IgD-negative memory B cell (primary cell): ENCODE measurements at regions not wholly inside any gene's neighbourhood (a gene's known extent, or its start where the extent isn't known, plus 50 kb on each side); places are given as distances from the start of the nearest gene placed in this dataset.

Experiments used
- H3K27ac Mint-ChIP-seq, 3 donors: one replicate each; pipeline ENCODE4 v1.8.0; 2020 to 2022; ENCODE audit warnings: mild to moderate bottlenecking in 3 of 3, mixed read lengths in 3 of 3, moderate library complexity in 1 of 3
- H3K27me3 Mint-ChIP-seq: one replicate; pipeline ENCODE4 v1.8.0; 2021; ENCODE audit warnings: mixed read lengths
- H3K36me3 Mint-ChIP-seq: one replicate; pipeline ENCODE4 v1.8.0; 2020; ENCODE audit warnings: mild to moderate bottlenecking, mixed read lengths
- H3K4me1 Mint-ChIP-seq, 3 donors: one replicate each; pipeline ENCODE4 v1.8.0; 2020 to 2022; ENCODE audit warnings: mixed read lengths in 3 of 3, mild to moderate bottlenecking in 1 of 3
- H3K4me3 Mint-ChIP-seq, 4 donors: one replicate each; pipeline ENCODE4 v1.8.0; 2020 to 2022; ENCODE audit warnings: mild to moderate bottlenecking in 4 of 4, mixed read lengths in 4 of 4, moderate library complexity in 3 of 4
- H3K9me3 Mint-ChIP-seq, 3 donors: one replicate each; pipeline ENCODE4 v1.8.0; 2020 to 2021; ENCODE audit warnings: mixed read lengths in 3 of 3, mild to moderate bottlenecking in 1 of 3

DNA sequence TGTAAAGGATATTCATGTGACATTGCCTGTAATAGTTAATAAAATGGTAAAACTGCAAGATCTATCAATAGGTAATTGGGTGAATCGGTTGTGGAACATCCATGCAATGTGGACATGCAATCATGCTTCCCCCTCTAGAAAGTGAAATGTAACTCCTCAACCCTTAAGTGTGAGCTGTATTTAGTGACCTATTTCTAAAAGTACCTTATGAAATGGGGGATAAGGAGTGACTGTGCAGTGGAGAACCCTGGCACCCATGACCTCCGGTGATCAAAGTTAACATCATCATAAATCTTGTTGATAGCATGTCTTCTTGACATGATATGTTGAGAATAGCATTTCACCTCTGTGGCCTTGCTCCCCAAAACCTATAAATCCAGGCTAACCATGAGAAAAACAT, 53.6 kb upstream of the PPARGC1A start:
- no peaks in the 10 kb centered on the region for H3K4me1 Mint-ChIP-seq
- peaks cover 0 to 2% (median 0%) of the 10 kb centered on the region in 3 donors for H3K9me3 Mint-ChIP-seq
- H3K27me3 Mint-ChIP-seq, result no peaks in the 10 kb centered on the region
- H3K27ac Mint-ChIP-seq, result no peak overlapping the region
- no peaks in the 10 kb centered on the region for H3K36me3 Mint-ChIP-seq
- no peak overlapping the region for H3K4me3 Mint-ChIP-seq

DNA sequence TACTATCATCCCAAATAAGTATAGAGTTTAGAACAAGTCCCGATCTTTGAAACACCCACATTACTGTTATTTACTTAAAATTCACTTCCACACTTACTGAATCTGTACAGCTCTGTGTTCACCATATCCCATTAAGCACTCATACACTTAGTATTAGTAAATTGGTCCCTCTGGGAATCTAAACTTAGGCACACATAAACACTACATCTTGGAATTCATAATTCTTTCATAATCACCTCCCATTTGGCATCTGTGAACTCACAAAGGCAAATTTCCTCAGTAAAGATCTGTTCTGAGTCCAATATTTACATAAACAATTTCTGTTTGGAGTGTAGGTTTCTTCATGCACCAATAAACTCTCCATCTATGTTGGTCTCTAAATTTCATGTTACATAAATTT, 52.6 kb upstream of the PPARGC1A start:
- H3K9me3 Mint-ChIP-seq, result peaks cover 0 to 4% (median 2%) of the 10 kb centered on the region in 3 donors
- no peaks in the 10 kb centered on the region for H3K27me3 Mint-ChIP-seq
- no peak overlapping the region for H3K4me3 Mint-ChIP-seq
- no peaks in the 10 kb centered on the region for H3K4me1 Mint-ChIP-seq
- H3K36me3 Mint-ChIP-seq, result no peaks in the 10 kb centered on the region
- H3K27ac Mint-ChIP-seq, result no peak overlapping the region
